Activated CD4-positive, CD25-positive, alpha-beta regulatory T cell treated with anti-CD3 and anti-CD28 coated beads, Interleukin-2, amount 50 U/mL, for 72 hours (primary cell): ENCODE measurements at regions not wholly inside any gene's neighbourhood (a gene's known extent, or its start where the extent isn't known, plus 50 kb on each side); places are given as distances from the start of the nearest gene placed in this dataset.

Experiments used
- DNase-seq: peaks from one replicate; pipeline ENCODE4 v3.0.0; 2021

- DNase-seq = no peak
These were observed 331.1 kb downstream of the MLLT3 start for GRCh38 chr9:20291201-20291600.

GRCh38 chr9:20290257-20290656, 332.0 kb downstream of the MLLT3 start:
- no peak for DNase-seq

GRCh38 chr9:20289423-20290010, 332.8 kb downstream of the MLLT3 start:
- DNase-seq = no peak

GRCh38 chr9:20286969-20287368, 335.3 kb downstream of the MLLT3 start:
- no peak for DNase-seq

GRCh38 chr9:20286154-20286700, 336.1 kb downstream of the MLLT3 start:
- no peak for DNase-seq

DNA sequence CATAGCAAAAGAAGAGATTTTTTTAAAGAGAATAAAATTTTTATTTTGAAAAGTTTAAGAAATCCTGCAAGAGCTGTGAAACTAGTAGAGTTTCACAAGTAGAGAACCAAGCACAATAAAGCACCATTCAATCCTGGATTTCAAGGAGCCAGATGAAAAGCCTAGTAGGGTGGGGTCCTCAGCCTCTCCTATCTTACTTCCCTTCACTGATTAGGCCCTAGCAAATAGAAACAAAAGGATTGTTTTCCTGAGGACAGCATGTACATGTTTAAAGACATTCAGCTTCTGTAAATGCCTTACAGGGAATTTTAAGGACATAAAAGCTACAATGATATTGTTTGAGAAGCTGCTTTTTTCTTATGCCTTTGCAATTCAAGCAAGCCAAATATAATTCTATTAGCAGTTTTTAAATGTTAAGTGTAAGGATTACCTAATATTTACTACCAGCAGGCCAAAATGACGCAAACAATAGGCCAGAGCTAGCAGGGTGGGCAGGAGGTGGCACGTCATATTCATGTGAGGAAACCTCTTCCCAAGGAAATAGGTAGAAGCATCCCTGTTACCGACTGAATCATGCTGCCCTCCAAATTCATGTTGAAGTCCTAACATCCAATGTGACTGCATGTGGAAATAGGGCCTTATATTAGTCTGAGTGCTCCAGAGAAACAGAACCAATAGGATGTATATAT, 337.6 kb downstream of the MLLT3 start:
- DNase-seq = no peak

DNA sequence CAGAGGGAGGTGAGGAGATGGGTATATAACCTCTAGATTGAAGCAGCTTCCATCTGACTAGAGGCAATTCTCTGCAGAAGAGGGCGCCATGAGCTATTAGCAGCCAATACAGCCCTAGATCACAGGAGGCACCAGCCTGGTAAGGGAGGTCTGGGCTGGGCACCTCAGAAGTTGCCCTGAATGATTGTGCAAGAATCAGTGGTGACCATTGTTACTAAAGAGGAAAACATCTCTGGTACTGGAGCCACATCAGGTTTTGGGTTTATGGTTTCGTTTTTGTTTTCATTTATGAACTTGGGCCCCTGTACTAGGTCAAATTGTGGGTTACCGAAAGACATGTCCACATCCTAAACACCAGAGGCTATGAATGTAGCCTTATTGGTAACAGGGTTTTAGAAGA, 342.0 kb downstream of the MLLT3 start:
- no peak for DNase-seq

- no peak for DNase-seq
These were observed 345.5 kb downstream of the MLLT3 start for GRCh38 chr9:20276762-20277161.

DNA sequence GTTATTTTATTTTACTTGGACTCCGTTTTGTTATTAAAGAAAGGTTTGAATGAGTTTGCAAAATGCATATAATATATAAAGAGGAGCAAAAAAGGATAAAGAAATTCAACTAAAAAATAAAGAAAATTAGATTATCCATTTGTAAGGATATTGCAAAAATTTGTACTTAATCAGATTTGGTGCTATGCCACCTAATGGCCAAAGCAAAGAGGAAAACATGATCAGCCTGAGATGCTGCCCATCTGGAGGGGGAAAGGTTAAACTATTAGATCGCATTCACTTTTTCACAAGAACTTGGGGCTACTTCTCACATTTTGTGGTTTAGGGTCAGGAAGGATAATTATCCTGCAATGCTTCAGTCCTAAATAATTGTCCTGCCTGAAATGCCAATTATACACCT, 350.6 kb downstream of the MLLT3 start:
- no peak for DNase-seq

- DNase-seq = no peak
These were observed 351.2 kb downstream of the MLLT3 start for GRCh38 chr9:20271096-20271495.

GRCh38 chr9:20270161-20270560, 352.1 kb downstream of the MLLT3 start:
- no peak for DNase-seq

GRCh38 chr9:20269620-20270019, 352.7 kb downstream of the MLLT3 start:
- no peak for DNase-seq

DNA sequence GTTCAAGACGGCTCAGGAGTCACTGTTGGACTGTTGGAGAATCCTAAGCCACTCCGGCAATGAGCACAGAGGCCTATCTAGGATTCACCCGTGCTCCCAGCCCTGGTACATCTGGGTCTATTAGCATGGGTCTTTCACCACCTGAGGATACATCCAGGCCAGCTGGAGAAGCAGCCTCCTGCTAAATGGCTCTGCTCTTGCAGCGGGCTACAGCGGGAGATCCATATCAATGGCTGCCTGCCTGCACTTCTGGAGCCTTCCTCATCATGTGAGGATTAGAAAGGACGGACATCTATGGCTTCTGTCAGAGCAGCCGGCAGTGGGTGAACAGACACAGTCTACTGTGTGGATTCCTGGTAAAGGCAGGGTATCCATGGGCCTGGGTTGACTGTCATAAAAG, 357.4 kb downstream of the MLLT3 start:
- no peak for DNase-seq

DNA sequence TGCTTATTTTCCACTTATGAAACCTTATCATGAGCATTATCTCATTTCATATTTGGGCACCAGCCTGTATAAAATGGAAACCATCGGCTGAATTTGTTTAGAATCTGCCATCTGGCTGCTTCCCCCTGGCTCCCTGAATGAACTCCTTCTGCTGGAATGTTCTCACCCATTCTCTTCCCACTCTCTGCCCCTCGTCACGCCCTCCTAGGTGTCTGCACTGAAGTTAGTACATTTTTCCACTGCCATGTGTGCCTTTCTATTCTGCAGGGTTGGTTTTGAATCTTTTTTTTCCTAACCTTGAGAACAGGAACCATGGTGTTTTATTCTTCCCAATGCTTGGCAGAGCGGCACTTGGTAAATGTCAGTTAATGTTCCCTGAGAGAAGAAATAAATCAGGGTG, 359.7 kb downstream of the MLLT3 start:
- no peak for DNase-seq

DNA sequence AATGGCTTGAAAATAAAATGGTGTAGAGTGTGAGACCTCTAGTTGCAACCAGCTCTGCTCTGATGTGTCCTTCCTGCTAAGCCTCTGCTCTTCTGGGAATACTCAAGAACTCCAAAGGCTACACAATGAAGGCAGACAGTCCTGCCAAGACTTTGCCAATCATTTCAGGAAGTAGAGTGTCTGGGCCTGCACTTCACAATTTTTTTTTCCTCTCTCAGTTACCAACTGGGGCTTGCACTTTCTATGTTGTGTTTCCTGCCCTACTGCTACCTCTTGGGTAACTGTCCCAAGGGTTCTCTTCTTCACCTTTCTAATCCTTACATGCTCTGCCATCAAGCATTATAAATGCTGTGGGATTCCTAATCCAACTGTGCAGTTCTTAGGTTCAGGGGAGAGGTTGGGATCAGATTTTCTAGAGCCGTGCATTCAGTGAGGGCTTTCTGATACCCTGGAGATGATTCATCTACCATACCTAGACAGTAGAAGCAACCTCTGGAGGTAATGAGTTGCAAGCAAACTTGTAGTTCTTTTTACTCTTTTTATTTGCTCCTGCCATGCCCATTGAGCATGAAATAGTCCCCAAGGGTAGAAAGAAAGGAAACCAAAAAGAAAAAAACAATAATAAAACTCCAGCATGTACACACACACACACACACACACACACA, 365.9 kb downstream of the MLLT3 start:
- no peak for DNase-seq

DNA sequence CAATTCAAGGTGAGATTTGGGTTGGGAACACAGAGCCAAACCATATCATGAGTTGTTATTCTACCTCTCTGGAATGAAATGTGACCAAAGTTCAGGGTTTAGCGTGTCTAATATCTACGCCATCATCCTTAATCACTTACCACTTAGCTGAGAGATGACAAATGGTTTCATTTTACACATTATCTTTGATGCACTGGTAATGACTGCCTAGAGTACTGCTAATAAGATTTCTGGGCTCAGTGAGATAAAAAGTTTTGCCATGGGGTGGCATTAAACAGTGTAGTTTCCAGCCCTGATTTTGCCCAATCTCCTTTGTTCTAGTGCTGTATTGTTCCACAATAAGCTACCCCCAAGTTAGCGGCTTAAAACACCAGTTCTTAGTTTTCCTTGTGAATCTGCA, 367.2 kb downstream of the MLLT3 start:
- DNase-seq = no peak

GRCh38 chr9:20253635-20254034, 368.7 kb downstream of the MLLT3 start:
- DNase-seq = no peak

GRCh38 chr9:20252778-20253177, 369.5 kb downstream of the MLLT3 start:
- no peak for DNase-seq

- no peak for DNase-seq
These were observed 371.5 kb downstream of the MLLT3 start for GRCh38 chr9:20250791-20251190.

DNA sequence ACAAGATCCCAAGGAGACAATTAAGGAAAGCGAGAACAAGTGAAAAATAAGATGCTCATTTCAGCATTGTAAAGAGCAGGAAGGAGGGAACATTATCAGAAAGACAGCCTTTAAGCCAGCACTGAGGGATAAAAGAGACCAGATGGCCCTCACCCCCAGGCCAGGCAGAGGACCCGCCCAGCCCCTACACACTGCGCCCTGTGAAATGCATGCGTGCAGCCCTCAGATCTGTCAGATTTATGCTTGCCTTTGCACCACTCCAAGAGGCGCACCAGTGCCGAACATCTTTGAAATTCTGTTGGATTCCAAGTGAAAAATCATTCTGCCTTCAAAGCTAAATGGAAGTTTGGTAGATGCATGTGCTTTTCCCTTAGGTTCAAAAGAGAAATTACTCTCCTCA, 378.0 kb downstream of the MLLT3 start:
- DNase-seq = no peak

DNA sequence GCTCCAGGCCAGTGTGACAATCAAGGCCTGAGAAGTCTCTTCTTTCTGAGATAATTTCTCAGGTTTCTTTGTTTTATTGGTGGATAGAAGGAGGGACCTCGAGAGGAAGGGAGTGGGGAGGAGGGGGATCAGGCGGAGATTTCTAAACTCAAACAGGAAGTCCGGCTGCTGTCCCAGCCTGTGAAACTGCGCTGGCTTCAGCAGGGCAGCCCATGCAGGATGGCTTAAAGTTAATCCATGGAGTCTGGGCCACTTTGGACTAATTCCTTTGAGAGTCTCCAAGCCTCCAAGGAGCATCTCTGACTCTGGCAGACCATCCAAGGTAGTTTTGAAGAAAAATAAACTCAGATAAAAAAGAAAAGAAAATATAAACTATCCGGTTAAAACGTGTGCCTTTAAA, 378.5 kb downstream of the MLLT3 start:
- no peak for DNase-seq

- DNase-seq = no peak
These were observed 379.6 kb downstream of the MLLT3 start for GRCh38 chr9:20242510-20243189.

DNA sequence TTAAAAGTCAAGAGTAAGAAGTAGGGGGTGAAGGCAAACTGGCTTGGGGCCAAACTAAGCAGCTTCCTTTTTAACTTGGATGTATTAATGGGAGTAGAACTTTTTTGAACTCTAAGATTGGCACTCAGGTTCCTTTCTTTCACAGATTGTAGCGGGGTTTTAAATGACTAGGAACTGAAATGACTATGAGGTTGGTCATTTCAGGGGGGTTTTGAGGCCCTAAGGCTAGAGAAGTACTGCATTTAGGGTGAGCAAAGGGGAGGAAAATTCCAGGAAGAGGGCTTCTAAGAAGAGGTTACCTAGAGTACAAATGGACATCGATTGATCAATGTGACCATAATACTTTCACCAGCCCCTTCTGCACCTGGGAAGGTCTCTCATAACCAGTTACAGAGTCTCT, 381.8 kb downstream of the MLLT3 start:
- DNase-seq = no peak

- no peak for DNase-seq
These were observed 383.4 kb downstream of the MLLT3 start for GRCh38 chr9:20238921-20239320.
